GM18498 (cell line): ENCODE measurements at regions not wholly inside any gene's neighbourhood (a gene's known extent, or its start where the extent isn't known, plus 50 kb on each side); places are given as distances from the start of the nearest gene placed in this dataset.
"Not testable (repeated sequence)": the region's sequence is repeated elsewhere in the genome, so short reads cannot be mapped to it uniquely, and the experiment has no call there.

ENCODE experiments used
- ATAC-seq: cut with Tn5 transposase; IDR thresholded peaks from one replicate; pipeline ENCODE4 v1.9.1; 2021; ENCODE audit warnings: mild to moderate bottlenecking, moderate library complexity; ENCODE audit not compliant: unreplicated experiment

- ATAC-seq, result no peak
Observed at GRCh38 chr4:16450724-16451123, 224.5 kb upstream of the TAPT1 start.

- no peak for ATAC-seq
Observed at GRCh38 chr4:16450031-16450430, 223.8 kb upstream of the TAPT1 start.

- ATAC-seq, result no peak
Observed at GRCh38 chr4:16449406-16449805, 223.1 kb upstream of the TAPT1 start.

GRCh38 chr4:16448241-16448840 is 222.1 kb upstream of the TAPT1 start:
- ATAC-seq, result no peak

GRCh38 chr4:16443504-16444088 is 217.3 kb upstream of the TAPT1 start:
- peak; percentile 82 for ATAC-seq

- no peak for ATAC-seq
Observed at GRCh38 chr4:16442296-16442695, 216.0 kb upstream of the TAPT1 start.

- ATAC-seq, result no peak
Observed at GRCh38 chr4:16439768-16440167, 213.5 kb upstream of the TAPT1 start.

- ATAC-seq, result no peak
Observed at GRCh38 chr4:16438986-16439385, 212.7 kb upstream of the TAPT1 start.

GRCh38 chr4:16437836-16438235 is 211.6 kb upstream of the TAPT1 start:
- no peak for ATAC-seq

- ATAC-seq, result no peak
Observed at GRCh38 chr4:16431866-16432265, 205.6 kb upstream of the TAPT1 start.

- ATAC-seq, result no peak
Observed at GRCh38 chr4:16418814-16419213, 192.5 kb upstream of the TAPT1 start.

- no peak for ATAC-seq
Observed at GRCh38 chr4:16417198-16417597, 190.9 kb upstream of the TAPT1 start.

GRCh38 chr4:16416601-16417000 is 190.3 kb upstream of the TAPT1 start:
- no peak for ATAC-seq

GRCh38 chr4:16415751-16416150 is 189.5 kb upstream of the TAPT1 start:
- ATAC-seq, result no peak

- ATAC-seq, result no peak
Observed at GRCh38 chr4:16413814-16414555, 187.7 kb upstream of the TAPT1 start.

- no peak for ATAC-seq
Observed at GRCh38 chr4:16411501-16412085, 185.3 kb upstream of the TAPT1 start.

- not testable (repeated sequence) for ATAC-seq
Observed at GRCh38 chr4:16393216-16393615, 166.9 kb upstream of the TAPT1 start.

GRCh38 chr4:16391196-16391595 is 164.9 kb upstream of the TAPT1 start:
- no peak for ATAC-seq

GRCh38 chr4:16387448-16387847 is 161.2 kb upstream of the TAPT1 start:
- ATAC-seq, result no peak

GRCh38 chr4:16386711-16387320 is 160.5 kb upstream of the TAPT1 start:
- no peak for ATAC-seq

- no peak for ATAC-seq
Observed at GRCh38 chr4:16384576-16384975, 158.3 kb upstream of the TAPT1 start.

- ATAC-seq, result no peak
Observed at GRCh38 chr4:16382571-16382970, 156.3 kb upstream of the TAPT1 start.
